Endothelial cell of umbilical vein (primary cell): ENCODE measurements at regions not wholly inside any gene's neighbourhood (a gene's known extent, or its start where the extent isn't known, plus 50 kb on each side); places are given as distances from the start of the nearest gene placed in this dataset.

Experiments used
- BruUV-seq: library from RNA; stranded (reverse); fragments of 400-500 nt; replicated peaks from 2 replicates; lab custom pipeline; 2021; lab: Mats Ljungman, UMichigan
- CTCF ChIA-PET: fragments of 300-600, 350-600 bp; sonication (Branson Sonifier 250); formaldehyde crosslinking; loops from one replicate; lab custom pipeline; 2021; ENCODE audit warnings: antibody characterized with exemption, inconsistent platforms; lab: Charles Lee
- POLR2A ChIA-PET: fragments of 300-600, 350-600 bp; sonication (Branson Sonifier 250); formaldehyde crosslinking; loops from one replicate; lab custom pipeline; 2021; ENCODE audit warnings: antibody characterized with exemption, inconsistent platforms; lab: Charles Lee
- DNase-seq: peaks from one replicate; pipeline ENCODE4 v3.0.0-alpha.2; 2011; ENCODE audit warnings: low read depth, low spot score
- FAIRE-seq: peaks from 2 replicates; lab custom pipeline; 2011; peaks lifted over from hg19 to GRCh38; lab: Jason Lieb, UNC
- H2AFZ ChIP-seq: 2 replicates; pipeline ENCODE4 v1.6.0; 2012; ENCODE audit warnings: low read depth, low read length, control low read depth, inconsistent platforms
- H3K27ac ChIP-seq: 2 replicates; pipeline ENCODE4 v1.5.1; 2011; ENCODE audit warnings: low read depth, mild to moderate bottlenecking, control low read depth, low read length, moderate library complexity; ENCODE audit not compliant: insufficient read depth
- H3K27me3 ChIP-seq, 2 experiments: 2 replicates each; pipeline versions ENCODE4 v1.6.0 to v1.6.1; 2011; ENCODE audit warnings: low read length in 2 of 2, mixed read lengths in 1 of 2; ENCODE audit not compliant: control insufficient read depth in 2 of 2, insufficient read depth in 2 of 2
- H3K36me3 ChIP-seq, 2 experiments: 2 replicates in 1 of 2; 3 replicates in 1 of 2; pipeline ENCODE4 v1.5.1; 2011; ENCODE audit warnings: low read length in 2 of 2, mild to moderate bottlenecking in 1 of 2, moderate library complexity in 1 of 2; ENCODE audit not compliant: control insufficient read depth in 2 of 2, insufficient read depth in 2 of 2; ENCODE audit errors: extremely low read depth in 1 of 2
- H3K4me1 ChIP-seq: 3 replicates; pipeline ENCODE4 v1.5.1; 2011; ENCODE audit warnings: mild to moderate bottlenecking, low read length; ENCODE audit not compliant: control insufficient read depth, insufficient read depth; ENCODE audit errors: extremely low read depth
- H3K4me2 ChIP-seq: 2 replicates; pipeline ENCODE4 v1.6.1; 2011; ENCODE audit warnings: low read length, control low read depth, mixed read lengths; ENCODE audit not compliant: insufficient read depth
- H3K4me3 ChIP-seq, 3 experiments: fragments of 200-600 bp in 1 of 3; sonication (generic), shearing (Covaris generic) in 1 of 3; replicated peaks in 1 of 3; 2 replicates each; pipeline ENCODE4 v1.5.1; 2011 to 2016; ENCODE audit warnings: control low read depth in 3 of 3, low read length in 3 of 3, mild to moderate bottlenecking in 2 of 3, inconsistent platforms in 1 of 3, low read depth in 1 of 3, moderate library complexity in 1 of 3; ENCODE audit not compliant: insufficient read depth in 1 of 3
- H3K79me2 ChIP-seq: 2 replicates; pipeline ENCODE4 v1.6.0; 2012; ENCODE audit warnings: low read length, inconsistent platforms; ENCODE audit not compliant: control insufficient read depth, insufficient read depth
- H3K9ac ChIP-seq: replicated peaks from 2 replicates; pipeline ENCODE3; 2011; ENCODE audit warnings: low read length, control low read depth; ENCODE audit not compliant: insufficient read depth; ENCODE audit errors: extremely low read depth
- H3K9me1 ChIP-seq: replicated peaks from 3 replicates; pipeline ENCODE4 v1.6.0; 2011; ENCODE audit warnings: mild to moderate bottlenecking, low read length; ENCODE audit not compliant: control insufficient read depth, insufficient read depth; ENCODE audit errors: extremely low read depth
- H3K9me3 ChIP-seq: replicated peaks from 2 replicates; pipeline ENCODE4 v1.5.1; 2012; ENCODE audit warnings: low read length, inconsistent platforms; ENCODE audit not compliant: control insufficient read depth, insufficient read depth
- H4K20me1 ChIP-seq: replicated peaks from 2 replicates; pipeline ENCODE3; 2011; ENCODE audit warnings: mild to moderate bottlenecking, low read length; ENCODE audit not compliant: control insufficient read depth, insufficient read depth; ENCODE audit errors: extremely low read depth
- EZH2 ChIP-seq: IDR thresholded peaks from 2 replicates; pipeline ENCODE4 v1.6.1; 2012; ENCODE audit warnings: borderline replicate concordance, low read depth, mild to moderate bottlenecking, moderate library complexity, low read length, inconsistent platforms; ENCODE audit not compliant: severe bottlenecking
- GATA2 ChIP-seq: IDR thresholded peaks from 2 replicates; pipeline ENCODE4 v1.7.0; 2011; ENCODE audit warnings: low read depth, mild to moderate bottlenecking, moderate library complexity, mixed read lengths, low read length; ENCODE audit not compliant: insufficient read length, insufficient read depth
- JUN ChIP-seq: IDR thresholded peaks from 2 replicates; pipeline ENCODE4 v1.6.1; 2011; ENCODE audit warnings: borderline replicate concordance, low read depth; ENCODE audit not compliant: insufficient read length, insufficient read depth
- MAX ChIP-seq: IDR thresholded peaks from 2 replicates; pipeline ENCODE4 v1.6.1; 2011; ENCODE audit not compliant: insufficient read depth, insufficient read length
- dilution Hi-C: fragments of 300-500 bp; cut with MboI; formaldehyde crosslinking; loops from one replicate; pipeline ENCODE4 v1.15.0; 2019; ENCODE audit warnings: low sequenced_read_pairs; ENCODE audit not compliant: extremely low pct_ligation_motif_present
- intact Hi-C: fragments of 100-400 bp; cut with micrococcal nuclease; formaldehyde crosslinking; loops from one replicate; pipeline ENCODE4 v1.10.0; 2022

- no peak for DNase-seq
- no peak for TF ChIP-seq MAX
- TF ChIP-seq JUN, result no peak
- TF ChIP-seq GATA2, result no peak
- TF ChIP-seq EZH2, result no peak
- no peaks in the 10 kb centered on the region for H3K36me3 ChIP-seq
- intact Hi-C loops (no loop called here), dilution Hi-C loops (no loop called here)
- ChIA-PET CTCF (no interaction called here), POLR2A (no interaction called here)
- no peak overlapping the region for H3K4me2 ChIP-seq
- no peaks in the 10 kb centered on the region for H3K4me1 ChIP-seq
- H3K27ac ChIP-seq, result no peak overlapping the region
- H3K4me3 ChIP-seq, result no peak overlapping the region
- BruUV-seq, result no TSS peak
- H3K27me3 ChIP-seq, result no peaks in the 10 kb centered on the region
- H4K20me1 ChIP-seq, result no peaks in the 10 kb centered on the region
- H3K9me1 ChIP-seq, result no peaks in the 10 kb centered on the region
- H3K9ac ChIP-seq, result no peak overlapping the region
- FAIRE-seq, result no peak
- H2AFZ ChIP-seq, result no peak overlapping the region
- no peaks in the 10 kb centered on the region for H3K9me3 ChIP-seq
- H3K79me2 ChIP-seq, result no peaks in the 10 kb centered on the region
Measured at GRCh38 chrX:122583551-122583950, 600.5 kb upstream of the GRIA3 start.

GRCh38 chrX:122584981-122585380 lies 599.1 kb upstream of the GRIA3 start:
- intact Hi-C loops, result no loop called here
- Histone ChIP-seq H3K36me3 (no peaks in the 10 kb centered on the region), H3K9me1 (no peaks in the 10 kb centered on the region), H2AFZ (no peak overlapping the region), H3K27ac (no peak overlapping the region), H3K27me3 (no peaks in the 10 kb centered on the region), H3K9ac (no peak overlapping the region), H3K4me3 (no peak overlapping the region), H3K79me2 (no peaks in the 10 kb centered on the region), H3K4me1 (no peaks in the 10 kb centered on the region), H3K9me3 (no peaks in the 10 kb centered on the region), H4K20me1 (no peaks in the 10 kb centered on the region), H3K4me2 (no peak overlapping the region)
- CTCF ChIA-PET, result no interaction called here
- no TSS peak for BruUV-seq
- no peak for TF ChIP-seq MAX
- no peak for TF ChIP-seq EZH2
- POLR2A ChIA-PET, result no interaction called here
- dilution Hi-C loops, result no loop called here
- DNase-seq (no peak), FAIRE-seq (no peak)
